OCI-LY3 (cell line): ENCODE measurements at regions not wholly inside any gene's neighbourhood (a gene's known extent, or its start where the extent isn't known, plus 50 kb on each side); places are given as distances from the start of the nearest gene placed in this dataset.
"Not testable (repeated sequence)": the region's sequence is repeated elsewhere in the genome, so short reads cannot be mapped to it uniquely, and the experiment has no call there.

Experiments used
- H2AFZ ChIP-seq: fragments of 200-600, 300-600 bp; shearing (Covaris generic); 2 replicates; pipeline ENCODE4 v1.6.0; 2014; ENCODE audit warnings: antibody characterized with exemption, low read depth, low read length
- H3K27ac ChIP-seq: fragments of 200-600, 300-600 bp; sonication (generic); 2 replicates; pipeline ENCODE4 v1.5.1; 2014; ENCODE audit warnings: mild to moderate bottlenecking, low read length, moderate library complexity, mixed read lengths
- H3K27me3 ChIP-seq: fragments of 200-600, 300-600 bp; sonication (generic); 2 replicates; pipeline ENCODE4 v1.6.1; 2014; ENCODE audit warnings: low read depth, low read length, mixed read lengths
- H3K36me3 ChIP-seq: fragments of 200-600, 300-600 bp; sonication (generic); replicated peaks from 2 replicates; pipeline ENCODE3; 2014; ENCODE audit warnings: low read depth, low read length, mixed read lengths
- H3K4me1 ChIP-seq: fragments of 300-600, 200-600 bp; sonication (generic); 2 replicates; pipeline ENCODE4 v1.6.1; 2014; ENCODE audit warnings: low read length, mixed read lengths
- H3K4me2 ChIP-seq: fragments of 200-600, 300-600 bp; sonication (generic); 2 replicates; pipeline ENCODE4 v1.6.1; 2014; ENCODE audit warnings: low read length, mixed read lengths
- H3K4me3 ChIP-seq: fragments of 300-600, 200-600 bp; sonication (generic); 2 replicates; pipeline ENCODE4 v1.5.1; 2014; ENCODE audit warnings: antibody characterized with exemption, mild to moderate bottlenecking, low read length, moderate library complexity
- H3K79me2 ChIP-seq: fragments of 300-600, 200-600 bp; shearing (Covaris generic); 2 replicates; pipeline ENCODE4 v1.6.1; 2014; ENCODE audit warnings: mild to moderate bottlenecking, low read length, mixed read lengths
- H3K9ac ChIP-seq: fragments of 300-600, 200-600 bp; shearing (Covaris generic); 2 replicates; pipeline ENCODE4 v1.6.0; 2014; ENCODE audit warnings: mild to moderate bottlenecking, low read length, moderate library complexity
- H3K9me3 ChIP-seq: fragments of 200-600, 300-600 bp; shearing (Covaris generic); 2 replicates; pipeline ENCODE4 v1.6.1; 2014; ENCODE audit warnings: low read length, mixed read lengths; ENCODE audit not compliant: insufficient read depth
- H4K20me1 ChIP-seq: fragments of 200-600, 300-600 bp; sonication (generic); 2 replicates; pipeline ENCODE4 v1.6.1; 2016; ENCODE audit warnings: low read length, mixed read lengths; ENCODE audit not compliant: insufficient read depth
- CTCF ChIP-seq: fragments of 200-600, 300-600 bp; sonication (generic); IDR thresholded peaks from 2 replicates; pipeline ENCODE4 v1.5.1; 2014; ENCODE audit warnings: antibody characterized with exemption, low read length, low read depth
- EZH2phosphoT487 ChIP-seq: fragments of 200-600 bp; shearing (Covaris generic); IDR thresholded peaks from 2 replicates; pipeline ENCODE4 v1.6.1; 2018; ENCODE audit warnings: antibody characterized with exemption, mixed run types, low read depth

GRCh38 chr5:96198356-96199058, 234.5 kb downstream of the PCSK1 start:
- Histone ChIP-seq H3K36me3 (no peaks in the 10 kb centered on the region), H3K79me2 (no peaks in the 10 kb centered on the region), H3K27ac (no peak overlapping the region), H3K9me3 (no peaks in the 10 kb centered on the region), H3K4me3 (no peak overlapping the region), H3K4me2 (no peak overlapping the region), H3K4me1 (peaks cover 5% of the 10 kb centered on the region), H2AFZ (no peak overlapping the region), H4K20me1 (no peaks in the 10 kb centered on the region), H3K27me3 (no peaks in the 10 kb centered on the region), H3K9ac (no peak overlapping the region)
- TF ChIP-seq CTCF (no peak), EZH2phosphoT487 (no peak)

GRCh38 chr5:96197767-96198166, 235.3 kb downstream of the PCSK1 start:
- H4K20me1 ChIP-seq, H3K9me3 ChIP-seq, H3K79me2 ChIP-seq, H3K27ac ChIP-seq, H3K9ac ChIP-seq, H3K4me3 ChIP-seq, H3K4me1 ChIP-seq, H3K4me2 ChIP-seq, H3K36me3 ChIP-seq, H3K27me3 ChIP-seq, H2AFZ ChIP-seq: not testable (repeated sequence)

- Histone ChIP-seq H3K79me2 (no peaks in the 10 kb centered on the region), H3K4me1 (peaks cover 5% of the 10 kb centered on the region), H3K9me3 (no peaks in the 10 kb centered on the region), H2AFZ (peak overlapping the region; percentile 23; the same call in 1 of the 2 replicates), H3K4me2 (no peak overlapping the region), H3K27ac (no peak overlapping the region), H3K4me3 (no peak overlapping the region), H3K9ac (no peak overlapping the region), H3K36me3 (no peaks in the 10 kb centered on the region), H3K27me3 (no peaks in the 10 kb centered on the region), H4K20me1 (no peaks in the 10 kb centered on the region)
- TF ChIP-seq CTCF = no peak
- no peak for TF ChIP-seq EZH2phosphoT487
Measured at GRCh38 chr5:96197347-96197746, 235.7 kb upstream of the ELL2 start.

GRCh38 chr5:96196890-96197289, 235.2 kb upstream of the ELL2 start:
- no peak for TF ChIP-seq EZH2phosphoT487
- no peak for TF ChIP-seq CTCF
- Histone ChIP-seq H3K4me3 (no peak overlapping the region), H3K9me3 (no peaks in the 10 kb centered on the region), H3K27ac (no peak overlapping the region), H3K79me2 (no peaks in the 10 kb centered on the region), H3K27me3 (no peaks in the 10 kb centered on the region), H2AFZ (peak overlapping the region; percentile 23; the same call in 1 of the 2 replicates), H3K36me3 (no peaks in the 10 kb centered on the region), H3K4me1 (peaks cover 5% of the 10 kb centered on the region), H3K9ac (no peak overlapping the region), H3K4me2 (no peak overlapping the region), H4K20me1 (no peaks in the 10 kb centered on the region)
